ENCODE measurements at regions not wholly inside any gene's neighbourhood (a gene's known extent, or its start where the extent isn't known, plus 50 kb on each side); places are given as distances from the start of the nearest gene placed in this dataset.

DNA sequence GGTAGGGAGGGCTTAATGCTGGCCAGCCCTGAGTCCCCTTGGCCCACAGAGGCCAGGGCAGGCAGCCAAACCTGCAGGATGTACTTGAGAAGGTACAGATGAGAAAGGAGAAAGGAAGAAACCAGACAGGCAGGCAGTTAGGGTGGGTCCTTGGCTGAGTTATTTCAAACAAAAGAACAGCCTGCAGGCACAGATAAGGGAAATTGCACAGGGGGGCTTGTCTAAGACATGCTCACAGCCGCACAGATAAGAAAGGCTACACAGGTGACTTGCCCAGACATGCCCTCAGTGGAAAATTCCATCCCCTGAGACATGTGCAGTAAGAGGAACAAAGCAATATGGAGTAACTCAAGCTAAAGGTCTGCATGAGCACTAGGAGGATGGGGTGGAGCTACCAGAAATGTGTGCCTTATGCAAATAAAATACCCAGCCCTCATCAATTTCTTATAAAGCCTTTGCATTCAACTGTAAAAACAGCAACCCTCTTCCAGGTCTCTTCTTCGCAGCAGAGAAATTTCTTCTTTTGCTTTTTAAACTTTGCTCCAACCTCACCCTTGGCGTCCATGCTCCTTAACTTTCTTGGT lies 158.2 kb upstream of the RGS6 start:
- ATAC-seq (no peak), DNase-seq (ENCODE audit: low spot score) (no peak)
- H3K27me3 Mint-ChIP-seq (ENCODE audit: low read depth) = peaks cover 19% of the 10 kb centered on the region
- ChIA-PET CTCF (interaction anchor here (2.0 kb wide), 1 partner anchor 81 kb away, joined by 12 read pairs; no protein-coding TSS in a partner anchor), POLR2A (no interaction called here)
- H3K4me3 Mint-ChIP-seq = no peak overlapping the region
- peaks cover 48% of the 10 kb centered on the region for H3K9me3 Mint-ChIP-seq
- peaks cover 46% of the 10 kb centered on the region for H3K4me1 Mint-ChIP-seq
- no peak for TF ChIP-seq TEAD1 (CRISPR knock-in tag; IDR thresholded peaks at IDR 0.05)
- TF ChIP-seq ZNF671 (CRISPR knock-in tag; IDR thresholded peaks at IDR 0.05) = no peak
- TF ChIP-seq GRHL2 (CRISPR knock-in tag; IDR thresholded peaks at IDR 0.05; ENCODE audit: insufficient replicate concordance, severe bottlenecking) = no peak
- TF ChIP-seq, protein P1, sequence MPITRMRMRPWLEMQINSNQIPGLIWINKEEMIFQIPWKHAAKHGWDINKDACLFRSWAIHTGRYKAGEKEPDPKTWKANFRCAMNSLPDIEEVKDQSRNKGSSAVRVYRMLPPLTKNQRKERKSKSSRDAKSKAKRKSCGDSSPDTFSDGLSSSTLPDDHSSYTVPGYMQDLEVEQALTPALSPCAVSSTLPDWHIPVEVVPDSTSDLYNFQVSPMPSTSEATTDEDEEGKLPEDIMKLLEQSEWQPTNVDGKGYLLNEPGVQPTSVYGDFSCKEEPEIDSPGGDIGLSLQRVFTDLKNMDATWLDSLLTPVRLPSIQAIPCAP (CRISPR knock-in tag; IDR thresholded peaks at IDR 0.05) = no peak
- TF ChIP-seq, protein P2, sequence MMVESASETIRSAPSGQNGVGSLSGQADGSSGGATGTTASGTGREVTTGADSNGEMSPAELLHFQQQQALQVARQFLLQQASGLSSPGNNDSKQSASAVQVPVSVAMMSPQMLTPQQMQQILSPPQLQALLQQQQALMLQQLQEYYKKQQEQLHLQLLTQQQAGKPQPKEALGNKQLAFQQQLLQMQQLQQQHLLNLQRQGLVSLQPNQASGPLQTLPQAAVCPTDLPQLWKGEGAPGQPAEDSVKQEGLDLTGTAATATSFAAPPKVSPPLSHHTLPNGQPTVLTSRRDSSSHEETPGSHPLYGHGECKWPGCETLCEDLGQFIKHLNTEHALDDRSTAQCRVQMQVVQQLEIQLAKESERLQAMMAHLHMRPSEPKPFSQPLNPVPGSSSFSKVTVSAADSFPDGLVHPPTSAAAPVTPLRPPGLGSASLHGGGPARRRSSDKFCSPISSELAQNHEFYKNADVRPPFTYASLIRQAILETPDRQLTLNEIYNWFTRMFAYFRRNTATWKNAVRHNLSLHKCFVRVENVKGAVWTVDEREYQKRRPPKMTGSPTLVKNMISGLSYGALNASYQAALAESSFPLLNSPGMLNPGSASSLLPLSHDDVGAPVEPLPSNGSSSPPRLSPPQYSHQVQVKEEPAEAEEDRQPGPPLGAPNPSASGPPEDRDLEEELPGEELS (CRISPR knock-in tag; IDR thresholded peaks at IDR 0.05) = no peak
- TF ChIP-seq, protein P3, sequence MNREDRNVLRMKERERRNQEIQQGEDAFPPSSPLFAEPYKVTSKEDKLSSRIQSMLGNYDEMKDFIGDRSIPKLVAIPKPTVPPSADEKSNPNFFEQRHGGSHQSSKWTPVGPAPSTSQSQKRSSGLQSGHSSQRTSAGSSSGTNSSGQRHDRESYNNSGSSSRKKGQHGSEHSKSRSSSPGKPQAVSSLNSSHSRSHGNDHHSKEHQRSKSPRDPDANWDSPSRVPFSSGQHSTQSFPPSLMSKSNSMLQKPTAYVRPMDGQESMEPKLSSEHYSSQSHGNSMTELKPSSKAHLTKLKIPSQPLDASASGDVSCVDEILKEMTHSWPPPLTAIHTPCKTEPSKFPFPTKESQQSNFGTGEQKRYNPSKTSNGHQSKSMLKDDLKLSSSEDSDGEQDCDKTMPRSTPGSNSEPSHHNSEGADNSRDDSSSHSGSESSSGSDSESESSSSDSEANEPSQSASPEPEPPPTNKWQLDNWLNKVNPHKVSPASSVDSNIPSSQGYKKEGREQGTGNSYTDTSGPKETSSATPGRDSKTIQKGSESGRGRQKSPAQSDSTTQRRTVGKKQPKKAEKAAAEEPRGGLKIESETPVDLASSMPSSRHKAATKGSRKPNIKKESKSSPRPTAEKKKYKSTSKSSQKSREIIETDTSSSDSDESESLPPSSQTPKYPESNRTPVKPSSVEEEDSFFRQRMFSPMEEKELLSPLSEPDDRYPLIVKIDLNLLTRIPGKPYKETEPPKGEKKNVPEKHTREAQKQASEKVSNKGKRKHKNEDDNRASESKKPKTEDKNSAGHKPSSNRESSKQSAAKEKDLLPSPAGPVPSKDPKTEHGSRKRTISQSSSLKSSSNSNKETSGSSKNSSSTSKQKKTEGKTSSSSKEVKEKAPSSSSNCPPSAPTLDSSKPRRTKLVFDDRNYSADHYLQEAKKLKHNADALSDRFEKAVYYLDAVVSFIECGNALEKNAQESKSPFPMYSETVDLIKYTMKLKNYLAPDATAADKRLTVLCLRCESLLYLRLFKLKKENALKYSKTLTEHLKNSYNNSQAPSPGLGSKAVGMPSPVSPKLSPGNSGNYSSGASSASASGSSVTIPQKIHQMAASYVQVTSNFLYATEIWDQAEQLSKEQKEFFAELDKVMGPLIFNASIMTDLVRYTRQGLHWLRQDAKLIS (CRISPR knock-in tag; IDR thresholded peaks at IDR 0.05; ENCODE audit: borderline replicate concordance) = no peak
- no peak overlapping the region for H3K27ac Mint-ChIP-seq
- peaks cover 39% of the 10 kb centered on the region for H3K36me3 Mint-ChIP-seq

DNA sequence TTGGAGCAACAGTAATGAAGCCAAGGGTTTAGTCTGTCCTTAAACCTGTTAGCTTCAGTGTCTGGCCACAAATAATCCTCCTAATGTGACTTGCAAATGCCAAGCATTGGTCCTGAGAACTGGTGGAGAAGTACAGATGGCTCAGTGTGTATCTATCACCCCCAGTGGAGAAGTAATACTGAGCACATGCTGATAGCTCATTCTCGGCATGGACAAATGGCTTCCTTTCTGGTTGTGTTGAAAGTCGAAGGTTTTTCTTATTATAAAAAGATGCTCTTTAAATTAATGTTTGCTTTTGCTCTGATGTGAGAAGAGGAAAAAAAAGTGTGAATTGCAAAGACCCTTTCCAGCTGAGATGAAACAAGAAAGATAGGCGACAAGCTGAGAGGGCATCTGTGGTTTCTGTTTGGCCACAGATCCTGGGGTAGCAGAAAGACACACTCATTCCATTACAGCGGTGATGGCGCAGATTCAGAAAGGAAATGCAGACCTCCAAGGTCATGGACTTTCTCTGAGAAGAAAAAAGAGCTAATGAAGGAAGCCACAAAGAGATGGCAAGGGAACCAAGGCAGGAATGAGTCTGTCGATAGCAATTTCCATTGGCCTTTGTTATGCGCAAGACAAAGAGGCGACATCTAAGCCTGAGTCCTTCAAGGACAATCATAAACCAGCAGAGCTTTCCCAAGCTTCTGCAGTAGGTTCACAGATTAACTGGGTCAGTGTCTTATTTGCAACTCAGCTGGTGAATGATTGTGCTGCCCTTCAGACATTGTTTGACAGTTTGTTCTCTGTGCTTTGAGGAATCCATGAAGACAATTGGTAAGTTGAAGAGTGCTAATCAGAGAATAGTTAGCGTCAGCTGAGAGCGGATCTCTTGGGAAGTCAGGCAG lies 155.5 kb upstream of the RGS6 start:
- Mint-ChIP-seq H3K27me3 (ENCODE audit: low read depth) (peaks cover 26% of the 10 kb centered on the region), H3K9me3 (peaks cover 35% of the 10 kb centered on the region), H3K4me3 (no peak overlapping the region), H3K4me1 (peaks cover 42% of the 10 kb centered on the region), H3K36me3 (peaks cover 39% of the 10 kb centered on the region), H3K27ac (peak overlapping the region; percentile 19; the same call in 1 of the 2 replicates)
- TF ChIP-seq, protein P4, sequence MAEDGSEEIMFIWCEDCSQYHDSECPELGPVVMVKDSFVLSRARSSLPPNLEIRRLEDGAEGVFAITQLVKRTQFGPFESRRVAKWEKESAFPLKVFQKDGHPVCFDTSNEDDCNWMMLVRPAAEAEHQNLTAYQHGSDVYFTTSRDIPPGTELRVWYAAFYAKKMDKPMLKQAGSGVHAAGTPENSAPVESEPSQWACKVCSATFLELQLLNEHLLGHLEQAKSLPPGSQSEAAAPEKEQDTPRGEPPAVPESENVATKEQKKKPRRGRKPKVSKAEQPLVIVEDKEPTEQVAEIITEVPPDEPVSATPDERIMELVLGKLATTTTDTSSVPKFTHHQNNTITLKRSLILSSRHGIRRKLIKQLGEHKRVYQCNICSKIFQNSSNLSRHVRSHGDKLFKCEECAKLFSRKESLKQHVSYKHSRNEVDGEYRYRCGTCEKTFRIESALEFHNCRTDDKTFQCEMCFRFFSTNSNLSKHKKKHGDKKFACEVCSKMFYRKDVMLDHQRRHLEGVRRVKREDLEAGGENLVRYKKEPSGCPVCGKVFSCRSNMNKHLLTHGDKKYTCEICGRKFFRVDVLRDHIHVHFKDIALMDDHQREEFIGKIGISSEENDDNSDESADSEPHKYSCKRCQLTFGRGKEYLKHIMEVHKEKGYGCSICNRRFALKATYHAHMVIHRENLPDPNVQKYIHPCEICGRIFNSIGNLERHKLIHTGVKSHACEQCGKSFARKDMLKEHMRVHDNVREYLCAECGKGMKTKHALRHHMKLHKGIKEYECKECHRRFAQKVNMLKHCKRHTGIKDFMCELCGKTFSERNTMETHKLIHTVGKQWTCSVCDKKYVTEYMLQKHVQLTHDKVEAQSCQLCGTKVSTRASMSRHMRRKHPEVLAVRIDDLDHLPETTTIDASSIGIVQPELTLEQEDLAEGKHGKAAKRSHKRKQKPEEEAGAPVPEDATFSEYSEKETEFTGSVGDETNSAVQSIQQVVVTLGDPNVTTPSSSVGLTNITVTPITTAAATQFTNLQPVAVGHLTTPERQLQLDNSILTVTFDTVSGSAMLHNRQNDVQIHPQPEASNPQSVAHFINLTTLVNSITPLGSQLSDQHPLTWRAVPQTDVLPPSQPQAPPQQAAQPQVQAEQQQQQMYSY (CRISPR knock-in tag; IDR thresholded peaks at IDR 0.05) = peak; percentile 25; the same call in 1 of the 2 replicates
- TF ChIP-seq, protein P2 (CRISPR knock-in tag; IDR thresholded peaks at IDR 0.05) = 0 out of 2 replicates have a peak, but pooled peaks have one; percentile 28
- no peak for TF ChIP-seq NFATC4 (CRISPR knock-in tag; IDR thresholded peaks at IDR 0.05)
- ChIA-PET POLR2A (interaction anchor here (0.6 kb wide), 1 partner anchor 422 kb away, joined by 3 read pairs; no protein-coding TSS in a partner anchor), CTCF (interaction anchor here (1.5 to 2.7 kb wide), 2 partner anchors 23 to 78 kb away, joined by 6 to 14 read pairs; no protein-coding TSS in a partner anchor)
- peak; percentile 50 for ATAC-seq
- DNase-seq (ENCODE audit: low spot score) = no peak

Data from WTC11 (cell line).